GM18873 (cell line): ENCODE measurements at regions not wholly inside any gene's neighbourhood (a gene's known extent, or its start where the extent isn't known, plus 50 kb on each side); places are given as distances from the start of the nearest gene placed in this dataset.
"Not testable (repeated sequence)": the region's sequence is repeated elsewhere in the genome, so short reads cannot be mapped to it uniquely, and the experiment has no call there.

Experiments used
- ATAC-seq: cut with Tn5 transposase; IDR thresholded peaks from one replicate; pipeline ENCODE4 v1.9.1; 2021; ENCODE audit warnings: mild to moderate bottlenecking, moderate library complexity, moderate number of reproducible peaks; ENCODE audit not compliant: unreplicated experiment, low FRiP score

DNA sequence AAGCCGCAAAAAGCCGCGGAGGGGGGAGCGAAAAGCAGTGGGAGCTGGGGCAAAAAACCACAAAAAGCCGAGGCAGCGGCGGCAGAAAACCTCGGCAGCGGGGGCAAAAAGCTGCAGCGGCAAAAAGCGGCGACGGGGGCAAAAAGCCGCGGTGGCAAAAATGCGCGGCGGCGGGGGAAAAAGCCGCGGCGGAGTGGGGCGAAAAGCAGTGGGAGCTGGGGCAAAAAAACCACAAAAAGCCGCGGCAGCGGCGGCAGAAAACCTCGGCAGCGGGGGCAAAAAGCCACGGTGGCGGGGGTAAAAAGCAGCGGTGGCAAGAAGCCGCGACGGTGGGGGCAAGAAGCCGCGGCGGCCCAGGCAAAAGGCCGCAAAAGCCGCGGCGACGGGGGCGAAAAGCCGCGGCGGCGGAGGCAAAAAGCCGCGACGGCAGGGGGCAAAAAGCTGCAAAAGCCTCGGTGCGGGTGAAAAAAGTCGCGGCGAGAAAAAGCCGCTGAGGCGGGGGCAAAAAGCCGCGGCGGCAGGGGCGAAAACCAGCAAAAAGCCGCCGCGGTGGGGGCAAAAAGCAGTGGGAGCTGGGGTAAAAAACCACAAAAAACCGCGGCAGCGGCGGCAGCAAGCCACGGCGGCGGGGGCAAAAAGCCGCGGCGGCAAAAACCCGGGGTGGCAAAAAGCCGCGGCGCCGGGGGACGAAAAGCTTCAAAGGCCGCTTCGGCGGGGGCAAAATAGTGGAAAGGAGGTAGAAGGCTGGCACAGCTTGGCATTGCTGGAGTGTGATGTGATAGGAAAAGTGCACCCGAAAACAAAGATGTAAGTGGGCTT lies 135.9 kb downstream of the ZNF92 start:
- no peak for ATAC-seq

DNA sequence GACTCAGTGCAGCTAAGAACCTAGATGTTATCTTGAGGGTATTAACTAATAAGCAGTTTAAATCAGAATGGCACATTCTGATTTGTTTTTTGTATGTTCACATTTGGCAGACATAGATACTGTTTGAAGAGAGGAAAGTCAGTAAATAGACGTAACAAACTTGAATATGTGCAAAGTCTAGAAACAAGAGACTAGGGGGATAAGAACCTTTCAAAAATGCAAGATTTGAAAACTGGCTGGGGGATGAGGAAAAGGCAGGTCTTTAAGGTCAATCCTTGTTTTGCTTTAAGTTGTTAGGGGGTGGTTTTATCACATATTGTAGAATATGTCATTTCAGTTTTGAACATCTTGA lies 136.5 kb downstream of the ZNF92 start:
- ATAC-seq: not testable (repeated sequence)

GRCh38 chr7:65519751-65520150 lies 146.1 kb downstream of the ZNF92 start:
- not testable (repeated sequence) for ATAC-seq

DNA sequence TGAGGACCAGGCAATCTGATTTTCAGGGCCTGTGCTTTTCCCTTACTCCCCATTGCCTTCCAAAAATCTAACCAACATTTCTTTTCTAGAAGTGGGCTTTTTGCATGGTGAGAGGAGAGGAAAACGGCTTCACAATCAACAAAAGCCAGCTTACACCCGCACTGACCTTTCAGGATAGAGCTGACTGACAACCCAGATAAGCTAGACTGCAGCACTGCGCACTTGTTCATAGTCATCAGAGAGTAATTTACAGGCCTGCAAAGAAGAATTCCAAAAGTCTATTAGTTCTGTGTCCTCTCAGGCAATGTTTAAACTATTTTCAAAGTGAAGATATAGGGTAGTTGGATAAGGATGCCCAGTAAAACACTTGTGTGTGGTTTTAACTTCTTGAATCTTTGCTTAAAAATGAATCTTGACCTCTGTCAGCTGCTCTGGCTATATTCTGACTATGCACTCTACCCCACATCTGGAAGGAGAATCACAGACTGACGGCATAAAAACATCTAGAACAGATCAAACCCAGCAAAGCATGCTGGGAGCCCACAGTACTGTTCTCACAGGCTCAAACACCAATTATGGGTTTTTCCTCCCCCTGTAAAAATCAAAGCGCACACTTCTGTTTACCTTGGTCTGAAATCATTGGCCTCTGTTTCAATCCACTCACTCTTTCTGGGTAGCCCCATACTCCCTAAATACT lies 172.0 kb downstream of the ZNF92 start:
- ATAC-seq: not testable (repeated sequence)

DNA sequence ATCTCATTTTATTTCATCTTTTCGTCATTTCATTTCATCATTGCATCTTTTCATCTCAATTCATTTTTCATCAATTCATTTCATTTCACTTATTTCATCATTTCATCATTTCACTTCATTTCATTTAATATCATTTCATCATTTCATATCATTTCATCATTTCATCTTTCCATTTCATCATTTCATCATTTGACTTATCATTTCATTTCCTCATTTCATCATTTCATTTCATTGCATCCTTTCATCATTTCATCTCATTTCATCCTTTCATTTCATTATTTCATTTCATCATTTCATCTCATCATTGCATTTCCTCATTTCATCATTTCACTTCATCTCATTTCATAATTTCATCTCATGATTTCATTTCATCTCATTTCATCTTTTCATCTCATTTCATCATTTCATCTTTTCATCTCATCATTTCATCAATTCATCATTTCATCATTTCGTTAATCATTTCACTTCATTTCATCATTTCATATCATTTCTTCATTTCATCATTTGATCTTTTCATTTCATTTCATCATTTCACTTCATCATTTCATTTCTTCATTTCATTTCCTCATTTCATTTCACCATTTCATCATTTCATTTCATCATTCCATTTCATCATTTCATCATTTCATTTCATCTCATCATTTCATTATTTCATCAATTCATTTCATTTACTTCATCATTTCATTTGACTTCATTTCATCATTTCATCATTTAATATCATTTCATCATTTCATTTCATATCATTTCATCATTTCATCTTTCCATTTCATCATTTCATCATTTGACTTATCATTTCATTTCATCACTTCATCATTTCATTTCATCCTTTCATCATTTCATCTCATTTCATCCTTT lies 176.2 kb downstream of the ZNF92 start:
- ATAC-seq: not testable (repeated sequence)

DNA sequence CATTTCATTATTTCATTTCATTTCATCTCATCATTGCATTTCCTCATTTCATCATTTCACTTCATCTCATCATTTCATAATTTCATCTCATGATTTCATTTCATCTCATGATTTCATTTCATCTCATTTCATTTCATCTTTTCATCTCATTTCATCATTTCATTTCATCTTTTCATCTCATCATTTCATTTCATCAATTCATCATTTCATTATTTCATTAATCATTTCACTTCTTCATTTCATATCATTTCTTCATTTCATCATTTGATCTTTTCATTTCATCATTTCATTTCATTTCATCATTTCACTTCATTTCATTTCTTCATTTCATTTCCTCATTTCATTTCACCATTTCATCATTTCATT lies 176.8 kb downstream of the ZNF92 start:
- ATAC-seq: not testable (repeated sequence)

DNA sequence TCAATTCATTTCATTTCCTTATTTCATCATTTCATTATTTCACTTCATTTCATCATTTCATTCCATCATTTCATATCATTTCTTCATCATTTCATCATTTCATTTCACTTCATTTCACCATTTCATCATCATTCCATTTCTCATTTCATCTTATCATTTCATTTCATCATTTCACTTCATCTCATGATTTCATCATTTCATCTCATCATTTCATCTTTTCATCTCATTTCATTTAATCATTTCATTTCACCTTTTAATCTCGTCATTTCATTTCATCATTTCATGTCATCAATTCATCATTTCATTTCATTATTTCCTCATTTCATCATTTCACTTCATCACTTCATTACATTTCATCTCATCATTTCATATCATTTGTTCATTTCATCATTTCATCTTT lies 177.4 kb downstream of the ZNF92 start:
- not testable (repeated sequence) for ATAC-seq

DNA sequence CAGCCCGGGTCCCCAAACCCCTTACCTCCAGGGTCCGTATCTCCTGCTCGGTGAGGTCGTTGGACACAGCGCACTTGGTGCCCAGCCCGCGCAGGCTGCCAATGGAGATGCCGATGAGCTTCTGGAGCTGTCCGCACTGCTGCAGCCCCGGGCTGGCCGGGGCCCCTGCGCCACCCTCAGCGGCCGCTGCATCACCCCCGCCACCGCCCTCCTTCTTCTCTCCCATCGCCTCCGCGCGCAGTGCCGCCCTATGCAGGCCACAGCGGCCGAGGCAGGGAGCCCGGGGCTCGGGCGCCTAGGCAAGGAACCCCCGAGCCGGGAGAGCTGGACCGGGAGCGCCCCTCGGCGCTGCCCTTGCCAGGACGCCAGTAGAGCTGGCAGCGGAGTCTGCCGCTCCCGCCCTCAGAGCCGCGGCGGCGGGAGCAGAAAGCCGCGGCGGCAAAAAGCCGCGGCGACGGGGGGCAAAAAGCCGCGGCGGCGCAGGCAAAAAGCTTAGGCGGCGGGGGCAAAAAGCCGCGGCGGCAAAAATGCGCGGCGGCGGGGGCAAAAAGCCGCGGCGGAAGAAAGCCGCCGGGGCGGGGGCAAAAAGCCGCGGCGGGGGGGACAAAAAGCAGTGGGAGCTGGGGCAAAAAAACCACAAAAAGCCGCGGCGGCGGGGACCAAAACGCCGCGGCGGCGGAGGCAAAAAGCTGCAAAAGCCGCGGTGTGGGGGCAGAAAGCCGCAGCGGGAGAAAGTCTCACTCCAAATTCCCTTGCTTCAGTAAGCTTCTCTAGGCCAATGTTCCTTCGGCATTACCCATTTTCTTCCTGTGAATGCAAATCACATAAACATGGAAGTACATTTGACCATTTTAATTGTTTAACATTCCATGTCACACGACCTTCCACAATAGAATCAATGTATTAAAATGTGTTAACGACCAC lies 181.2 kb downstream of the ZNF92 start:
- ATAC-seq: not testable (repeated sequence)

DNA sequence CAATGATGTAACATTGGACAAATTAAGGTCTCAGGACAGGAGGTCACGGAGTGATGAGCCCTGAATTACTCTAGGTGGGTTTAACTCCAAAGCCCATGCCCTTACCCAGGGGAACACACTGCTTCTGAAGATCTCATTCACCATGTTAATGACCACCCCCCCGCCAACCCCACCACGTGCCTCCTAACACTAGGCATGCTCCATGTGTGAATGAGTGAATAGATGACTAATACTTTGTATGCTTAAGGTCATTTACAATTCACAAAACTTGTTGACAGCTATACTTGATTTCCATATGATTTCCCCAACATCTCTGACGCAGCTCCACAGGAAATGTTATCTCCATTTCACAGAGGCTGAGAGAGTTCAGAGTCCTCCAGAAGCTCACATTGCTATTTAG lies 184.9 kb downstream of the ZNF92 start:
- ATAC-seq: not testable (repeated sequence)

GRCh38 chr7:65561786-65562372 lies 188.2 kb downstream of the ZNF92 start:
- not testable (repeated sequence) for ATAC-seq

DNA sequence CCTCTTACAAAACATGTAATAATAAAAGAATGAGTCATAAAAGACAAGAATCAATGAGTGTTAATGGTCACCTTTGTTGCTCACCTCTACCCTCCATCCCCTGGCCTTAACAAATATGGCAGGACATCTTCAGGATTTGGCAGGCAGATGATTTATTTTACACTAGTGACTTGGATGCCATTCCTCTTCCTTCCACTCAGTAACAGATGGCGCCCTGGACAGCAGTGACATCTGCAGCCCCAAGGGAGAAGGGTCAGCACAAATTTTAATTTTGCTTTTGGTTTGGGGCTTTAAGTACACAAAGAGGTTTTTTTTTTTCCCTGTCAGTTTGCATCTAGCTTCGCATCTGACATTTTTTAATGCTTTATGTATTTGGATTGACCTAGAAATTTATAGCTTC lies 188.9 kb downstream of the ZNF92 start:
- not testable (repeated sequence) for ATAC-seq

GRCh38 chr7:65563333-65563732 lies 189.7 kb downstream of the ZNF92 start:
- not testable (repeated sequence) for ATAC-seq

- ATAC-seq: not testable (repeated sequence)
These were observed 194.6 kb downstream of the ZNF92 start for GRCh38 chr7:65568226-65568625.

DNA sequence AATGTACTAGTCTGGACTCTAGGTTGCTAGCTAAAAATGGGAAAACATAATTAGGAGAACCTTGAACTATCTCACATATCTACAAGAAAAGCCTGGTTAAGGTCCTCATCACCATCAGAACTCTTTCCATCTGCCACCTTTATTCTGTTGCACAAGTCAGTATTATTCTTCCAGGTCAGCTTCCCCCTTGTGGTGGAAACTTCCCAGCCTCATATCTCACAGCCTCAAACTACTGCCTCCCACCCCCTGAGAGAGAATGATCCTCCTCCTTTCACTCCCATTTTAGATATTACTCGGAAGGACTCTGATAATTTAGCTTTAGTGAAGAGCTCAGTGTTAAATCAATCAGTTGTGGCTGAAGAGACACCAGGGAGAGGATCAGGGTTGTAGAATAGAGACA lies 197.3 kb downstream of the ZNF92 start:
- not testable (repeated sequence) for ATAC-seq

DNA sequence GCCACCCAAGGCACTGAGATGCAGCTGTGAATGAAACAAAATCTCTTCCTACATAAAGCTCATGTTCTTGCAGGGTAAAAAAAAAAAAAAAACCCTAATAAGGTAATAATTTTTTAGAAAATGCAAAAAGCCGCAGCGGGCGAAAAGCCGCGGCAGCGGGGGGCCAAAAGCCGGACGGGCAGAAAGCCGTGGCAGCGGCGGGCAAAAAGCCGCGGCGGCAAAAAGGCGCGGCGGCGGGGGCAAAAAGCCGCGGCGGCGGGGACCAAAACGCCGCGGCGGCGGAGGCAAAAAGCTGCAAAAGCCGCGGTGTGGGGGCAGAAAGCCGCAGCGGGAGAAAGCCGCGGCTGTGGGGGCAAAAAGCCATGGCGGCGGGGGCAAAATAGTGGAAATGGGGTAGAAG lies 198.9 kb downstream of the ZNF92 start:
- not testable (repeated sequence) for ATAC-seq

GRCh38 chr7:65576370-65576769 lies 202.7 kb downstream of the ZNF92 start:
- ATAC-seq: not testable (repeated sequence)

- not testable (repeated sequence) for ATAC-seq
These were observed 209.0 kb downstream of the ZNF92 start for GRCh38 chr7:65582518-65583119.

GRCh38 chr7:65602495-65602894 lies 228.8 kb downstream of the ZNF92 start:
- ATAC-seq: not testable (repeated sequence)

- ATAC-seq: no peak
These were observed 235.5 kb downstream of the ZNF92 start for GRCh38 chr7:65609131-65609530.
